SK-N-SH (cell line): ENCODE measurements at regions not wholly inside any gene's neighbourhood (a gene's known extent, or its start where the extent isn't known, plus 50 kb on each side); places are given as distances from the start of the nearest gene placed in this dataset.

Source experiments
- CTCF ChIA-PET: fragments of 300-600, 350-600 bp; formaldehyde crosslinking; extraction: SDS; loops from one replicate; lab custom pipeline; 2021; lab: Yijun Ruan, JAX
- POLR2A ChIA-PET: fragments of 350-600 bp; sonication (Branson Sonifier 250); formaldehyde crosslinking; extraction: SDS; loops from one replicate; lab custom pipeline; 2020; ENCODE audit warnings: antibody characterized with exemption, inconsistent platforms; lab: Yijun Ruan, JAX
- DNase-seq: peaks from one replicate; pipeline ENCODE4 v3.0.0; 2012
- H2AFZ ChIP-seq: fragments of 200-600 bp; sonication (generic); 2 replicates; pipeline ENCODE4 v1.8.1; 2016; ENCODE audit warnings: antibody characterized with exemption, mild to moderate bottlenecking, low read depth
- H3F3A ChIP-seq: fragments of 200-600 bp; sonication (generic); replicated peaks from 2 replicates; pipeline ENCODE3; 2016; ENCODE audit warnings: antibody characterized with exemption, mild to moderate bottlenecking; ENCODE audit not compliant: insufficient read depth
- H3K27ac ChIP-seq, 2 experiments: fragments of 200-500 bp in 1 of 2; fragments of 200-600 bp in 1 of 2; sonication (Bioruptor generic) in 1 of 2; sonication (generic), shearing (Covaris generic) in 1 of 2; 2 replicates each; pipeline versions ENCODE4 v1.5.1 to v1.6.1; 2014 to 2016; ENCODE audit warnings: low read depth in 2 of 2, inconsistent platforms in 1 of 2, low read length in 1 of 2, mild to moderate bottlenecking in 1 of 2, mixed read lengths in 1 of 2
- H3K27me3 ChIP-seq: fragments of 200-600 bp; sonication (generic), shearing (Covaris generic); 2 replicates; pipeline ENCODE4 v1.6.1; 2016; ENCODE audit warnings: mixed run types; ENCODE audit not compliant: insufficient read depth
- H3K36me3 ChIP-seq, 2 experiments: fragments of 200-500 bp in 1 of 2; fragments of 200-600 bp in 1 of 2; sonication (Bioruptor generic) in 1 of 2; sonication (generic) in 1 of 2; replicated peaks in 1 of 2; 2 replicates each; pipeline versions ENCODE3 to v1.5.1; 2014 to 2016; ENCODE audit warnings: low read length in 1 of 2, mild to moderate bottlenecking in 1 of 2; ENCODE audit not compliant: insufficient read depth in 2 of 2, control insufficient read depth in 1 of 2
- H3K4me1 ChIP-seq, 2 experiments: fragments of 200-500 bp in 1 of 2; fragments of 200-600 bp in 1 of 2; sonication (Bioruptor generic) in 1 of 2; sonication (generic), shearing (Covaris generic) in 1 of 2; 2 replicates each; pipeline versions ENCODE4 v1.5.1 to v1.6.1; 2014 to 2016; ENCODE audit warnings: low read depth in 1 of 2, low read length in 1 of 2, mixed run types in 1 of 2; ENCODE audit not compliant: insufficient read depth in 2 of 2, control insufficient read depth in 1 of 2
- H3K4me2 ChIP-seq: fragments of 200-600 bp; sonication (generic), shearing (Covaris generic); 2 replicates; pipeline ENCODE4 v1.6.1; 2017; ENCODE audit warnings: mixed run types
- H3K4me3 ChIP-seq, 2 experiments: fragments of 200-500 bp in 1 of 2; fragments of 200-600 bp in 1 of 2; sonication (Bioruptor generic) in 1 of 2; sonication (generic), shearing (Covaris generic) in 1 of 2; 2 replicates each; pipeline versions ENCODE4 v1.5.1 to v1.8.1; 2014 to 2016; ENCODE audit warnings: low read depth in 2 of 2, inconsistent platforms in 1 of 2, low read length in 1 of 2, mild to moderate bottlenecking in 1 of 2, mixed read lengths in 1 of 2, moderate library complexity in 1 of 2
- H3K79me2 ChIP-seq: fragments of 200-600 bp; sonication (generic); 2 replicates; pipeline ENCODE4 v1.8.1; 2017; ENCODE audit warnings: mild to moderate bottlenecking; ENCODE audit not compliant: insufficient read depth
- H3K9ac ChIP-seq: fragments of 200-600 bp; sonication (generic); 2 replicates; pipeline ENCODE4 v1.6.1; 2017; ENCODE audit warnings: mixed run types
- H3K9me2 ChIP-seq: fragments of 200-600 bp; sonication (generic); 2 replicates; pipeline ENCODE4 v1.6.1; 2017; ENCODE audit warnings: mixed run types
- H3K9me3 ChIP-seq: fragments of 200-600 bp; sonication (generic); 2 replicates; pipeline ENCODE4 v1.6.1; 2017; ENCODE audit warnings: mixed run types, mild to moderate bottlenecking, moderate library complexity
- H4K20me1 ChIP-seq: fragments of 200-600 bp; sonication (generic); 2 replicates; pipeline ENCODE4 v1.6.1; 2017; ENCODE audit warnings: mild to moderate bottlenecking, mixed run types; ENCODE audit not compliant: insufficient read depth
- EP300 ChIP-seq, 2 experiments: IDR thresholded peaks; 2 replicates each; pipeline versions ENCODE4 v1.4.0 to v1.6.1; 2012; ENCODE audit warnings: borderline replicate concordance in 1 of 2, low read depth in 1 of 2, low read length in 1 of 2
- EZH2phosphoT487 ChIP-seq: fragments of 200-600 bp; sonication (generic); IDR thresholded peaks from 2 replicates; pipeline ENCODE4 v1.6.1; 2017; ENCODE audit warnings: low read depth, mixed run types, mild to moderate bottlenecking, antibody characterized with exemption, moderate library complexity, borderline replicate concordance
- FOSL2 ChIP-seq: IDR thresholded peaks from 2 replicates; pipeline ENCODE4 v1.4.0; 2012; ENCODE audit warnings: low read depth, mild to moderate bottlenecking, moderate library complexity, borderline replicate concordance
- FOXJ3 ChIP-seq: sonication (generic); formaldehyde crosslinking; IDR thresholded peaks from 2 replicates; pipeline ENCODE4 v1.5.1; 2020; ENCODE audit warnings: mild to moderate bottlenecking, missing genetic modification reagents
- FOXM1 ChIP-seq: IDR thresholded peaks from 2 replicates; pipeline ENCODE4 v1.4.0; 2012; ENCODE audit warnings: low read depth, mild to moderate bottlenecking
- GABPA ChIP-seq: IDR thresholded peaks from 2 replicates; pipeline ENCODE4 v1.4.0; 2012; ENCODE audit warnings: low read depth, mild to moderate bottlenecking
- NFIC ChIP-seq: IDR thresholded peaks from 2 replicates; pipeline ENCODE4 v1.4.0; 2012; ENCODE audit warnings: borderline replicate concordance
- POLR2AphosphoS5 ChIP-seq: IDR thresholded peaks from 2 replicates; pipeline ENCODE4 v1.6.1; 2012; ENCODE audit warnings: low read depth, low read length
- RAD21 ChIP-seq: IDR thresholded peaks from 2 replicates; pipeline ENCODE4 v1.6.1; 2012; ENCODE audit warnings: mild to moderate bottlenecking, low read length
- RCOR1 ChIP-seq: fragments of 150-350 bp; IDR thresholded peaks from 2 replicates; pipeline ENCODE4 v1.6.1; 2017; ENCODE audit warnings: antibody characterized with exemption, low read length
- RFX5 ChIP-seq: IDR thresholded peaks from 2 replicates; pipeline ENCODE4 v1.6.1; 2012; ENCODE audit warnings: mild to moderate bottlenecking, improper control_type of control experiment, low read length
- TAF1 ChIP-seq: IDR thresholded peaks from 2 replicates; pipeline ENCODE4 v1.6.1; 2012; ENCODE audit warnings: low read depth, mild to moderate bottlenecking, low read length, moderate library complexity, borderline replicate concordance
- TCF12 ChIP-seq: IDR thresholded peaks from 2 replicates; pipeline ENCODE4 v1.4.0; 2012
- TEAD4 ChIP-seq: IDR thresholded peaks from 2 replicates; pipeline ENCODE4 v1.4.0; 2012; ENCODE audit warnings: mild to moderate bottlenecking, borderline replicate concordance; ENCODE audit not compliant: insufficient read depth
- YY1 ChIP-seq: IDR thresholded peaks from 2 replicates; pipeline ENCODE4 v1.4.0; 2012; ENCODE audit warnings: low read depth, mild to moderate bottlenecking
- WGBS: methylation state at CpG from one replicate; pipeline ENCODE4 v1.1.6; 2017; ENCODE audit warnings: low lambda C conversion rate; 5-methylcytosine and 5-hydroxymethylcytosine counted together
- TF ChIP-seq, protein P1 (sequence below): IDR thresholded peaks from 2 replicates; pipeline ENCODE4 v1.4.0; 2012; ENCODE audit warnings: low read depth, borderline replicate concordance
- TF ChIP-seq, protein P2 (sequence below): IDR thresholded peaks from 2 replicates; pipeline ENCODE4 v1.4.0; 2012; ENCODE audit warnings: low read depth, borderline replicate concordance
- TF ChIP-seq, protein P3 (sequence below): IDR thresholded peaks from 2 replicates; pipeline ENCODE4; 2012
- TF ChIP-seq, protein P4 (sequence below): fragments of 150-350 bp; IDR thresholded peaks from 2 replicates; pipeline ENCODE4 v1.6.1; 2016; ENCODE audit warnings: mild to moderate bottlenecking, low read depth, low read length

DNA sequence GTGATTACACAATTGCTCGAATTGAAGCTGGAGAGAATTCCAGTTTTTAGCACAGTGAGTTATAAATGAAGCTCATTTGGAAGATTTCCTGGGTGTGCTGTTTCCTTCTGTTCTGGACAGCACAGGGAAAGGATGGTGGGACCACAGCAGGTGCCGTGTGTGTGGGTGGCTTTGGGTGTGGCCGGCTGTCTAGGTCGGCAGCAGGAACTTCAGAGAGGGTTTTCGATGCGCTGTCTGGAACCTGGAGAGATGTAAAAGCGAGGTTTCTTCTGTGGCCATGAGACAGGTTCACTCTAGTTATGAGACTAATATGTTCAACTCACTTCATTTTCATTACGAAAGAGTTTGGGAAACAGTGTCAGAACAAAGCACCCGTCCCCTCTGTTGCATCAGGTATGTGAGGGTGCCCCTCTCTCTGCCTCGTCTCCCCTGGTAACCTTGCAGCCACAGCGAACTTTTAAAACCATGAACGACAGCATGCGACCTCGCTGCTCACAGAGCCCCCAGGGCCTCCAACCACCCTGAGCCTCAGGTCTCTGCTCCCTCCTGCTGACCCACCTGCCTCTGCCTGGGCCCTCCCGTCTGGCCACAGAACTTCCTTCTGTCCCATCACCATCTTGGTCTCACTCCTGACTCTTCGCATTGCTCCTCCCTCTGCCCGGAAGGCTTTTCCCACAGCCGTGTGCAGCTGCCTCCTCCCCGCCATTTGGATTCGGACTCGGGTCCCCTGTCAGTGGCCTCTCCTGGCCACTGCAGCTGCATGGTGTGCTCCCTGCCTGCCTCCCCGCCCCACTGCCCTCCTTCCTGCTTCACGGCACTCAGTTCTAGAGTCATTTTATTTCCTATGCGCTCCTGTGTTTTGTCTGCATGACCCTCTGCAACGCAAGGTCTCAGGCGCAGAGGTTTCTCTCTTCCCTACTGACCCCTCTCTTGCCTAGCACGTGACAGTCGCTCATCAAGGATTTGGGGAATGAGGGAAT, 151.2 kb downstream of the NDUFA10 start:
- WGBS = 45% methylated on average over 23 of the region's 28 CpGs
- no peaks in the 10 kb centered on the region for H3K36me3 ChIP-seq
- no peaks in the 10 kb centered on the region for H4K20me1 ChIP-seq
- H3K4me1 ChIP-seq = no peaks in the 10 kb centered on the region; a peak in 1 of 4 replicates
- no peaks in the 10 kb centered on the region for H3F3A ChIP-seq
- H3K9me2 ChIP-seq = no peaks in the 10 kb centered on the region
- DNase-seq = no peak
- no peak overlapping the region for H3K4me2 ChIP-seq
- H3K79me2 ChIP-seq = no peaks in the 10 kb centered on the region
- no peak overlapping the region for H3K27ac ChIP-seq
- POLR2A ChIA-PET = no interaction called here
- CTCF ChIA-PET = interaction anchor here (1.3 kb wide), 1 partner anchor 8 kb away, joined by 3 read pairs; no protein-coding TSS in a partner anchor
- H3K9me3 ChIP-seq = no peaks in the 10 kb centered on the region
- no peak overlapping the region for H3K9ac ChIP-seq
- TF ChIP-seq FOXJ3 (no peak), TAF1 (no peak), TEAD4 (no peak), TCF12 (no peak), RCOR1 (no peak), FOXM1 (no peak), GABPA (no peak), YY1 (no peak), POLR2AphosphoS5 (no peak), NFIC (no peak), EZH2phosphoT487 (no peak), EP300 (IDR thresholded peaks at IDR 0.05; ENCODE audit: borderline replicate concordance in 1 of 2, low read depth in 1 of 2, low read length in 1 of 2) (no peak), RFX5 (no peak), FOSL2 (no peak), RAD21 (no peak)
- TF ChIP-seq, protein P1, sequence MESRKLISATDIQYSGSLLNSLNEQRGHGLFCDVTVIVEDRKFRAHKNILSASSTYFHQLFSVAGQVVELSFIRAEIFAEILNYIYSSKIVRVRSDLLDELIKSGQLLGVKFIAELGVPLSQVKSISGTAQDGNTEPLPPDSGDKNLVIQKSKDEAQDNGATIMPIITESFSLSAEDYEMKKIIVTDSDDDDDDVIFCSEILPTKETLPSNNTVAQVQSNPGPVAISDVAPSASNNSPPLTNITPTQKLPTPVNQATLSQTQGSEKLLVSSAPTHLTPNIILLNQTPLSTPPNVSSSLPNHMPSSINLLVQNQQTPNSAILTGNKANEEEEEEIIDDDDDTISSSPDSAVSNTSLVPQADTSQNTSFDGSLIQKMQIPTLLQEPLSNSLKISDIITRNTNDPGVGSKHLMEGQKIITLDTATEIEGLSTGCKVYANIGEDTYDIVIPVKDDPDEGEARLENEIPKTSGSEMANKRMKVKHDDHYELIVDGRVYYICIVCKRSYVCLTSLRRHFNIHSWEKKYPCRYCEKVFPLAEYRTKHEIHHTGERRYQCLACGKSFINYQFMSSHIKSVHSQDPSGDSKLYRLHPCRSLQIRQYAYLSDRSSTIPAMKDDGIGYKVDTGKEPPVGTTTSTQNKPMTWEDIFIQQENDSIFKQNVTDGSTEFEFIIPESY = no peak
- TF ChIP-seq, protein P2, sequence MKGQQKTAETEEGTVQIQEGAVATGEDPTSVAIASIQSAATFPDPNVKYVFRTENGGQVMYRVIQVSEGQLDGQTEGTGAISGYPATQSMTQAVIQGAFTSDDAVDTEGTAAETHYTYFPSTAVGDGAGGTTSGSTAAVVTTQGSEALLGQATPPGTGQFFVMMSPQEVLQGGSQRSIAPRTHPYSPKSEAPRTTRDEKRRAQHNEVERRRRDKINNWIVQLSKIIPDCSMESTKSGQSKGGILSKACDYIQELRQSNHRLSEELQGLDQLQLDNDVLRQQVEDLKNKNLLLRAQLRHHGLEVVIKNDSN = no peak
- TF ChIP-seq, protein P3, sequence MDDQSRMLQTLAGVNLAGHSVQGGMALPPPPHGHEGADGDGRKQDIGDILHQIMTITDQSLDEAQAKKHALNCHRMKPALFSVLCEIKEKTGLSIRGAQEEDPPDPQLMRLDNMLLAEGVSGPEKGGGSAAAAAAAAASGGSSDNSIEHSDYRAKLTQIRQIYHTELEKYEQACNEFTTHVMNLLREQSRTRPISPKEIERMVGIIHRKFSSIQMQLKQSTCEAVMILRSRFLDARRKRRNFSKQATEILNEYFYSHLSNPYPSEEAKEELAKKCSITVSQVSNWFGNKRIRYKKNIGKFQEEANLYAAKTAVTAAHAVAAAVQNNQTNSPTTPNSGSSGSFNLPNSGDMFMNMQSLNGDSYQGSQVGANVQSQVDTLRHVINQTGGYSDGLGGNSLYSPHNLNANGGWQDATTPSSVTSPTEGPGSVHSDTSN = no peak
- TF ChIP-seq, protein P4, sequence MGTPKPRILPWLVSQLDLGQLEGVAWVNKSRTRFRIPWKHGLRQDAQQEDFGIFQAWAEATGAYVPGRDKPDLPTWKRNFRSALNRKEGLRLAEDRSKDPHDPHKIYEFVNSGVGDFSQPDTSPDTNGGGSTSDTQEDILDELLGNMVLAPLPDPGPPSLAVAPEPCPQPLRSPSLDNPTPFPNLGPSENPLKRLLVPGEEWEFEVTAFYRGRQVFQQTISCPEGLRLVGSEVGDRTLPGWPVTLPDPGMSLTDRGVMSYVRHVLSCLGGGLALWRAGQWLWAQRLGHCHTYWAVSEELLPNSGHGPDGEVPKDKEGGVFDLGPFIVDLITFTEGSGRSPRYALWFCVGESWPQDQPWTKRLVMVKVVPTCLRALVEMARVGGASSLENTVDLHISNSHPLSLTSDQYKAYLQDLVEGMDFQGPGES = no peak
- no peak overlapping the region for H2AFZ ChIP-seq
- no peak overlapping the region for H3K4me3 ChIP-seq
- no peaks in the 10 kb centered on the region for H3K27me3 ChIP-seq
